Nephron (organoid): ENCODE measurements at regions not wholly inside any gene's neighbourhood (a gene's known extent, or its start where the extent isn't known, plus 50 kb on each side); places are given as distances from the start of the nearest gene placed in this dataset.

Source experiments
- H3K27ac Mint-ChIP-seq, 3 experiments: 2 replicates each; pipeline ENCODE4 v1.8.0; 2020; ENCODE audit warnings: mixed read lengths in 3 of 3, mild to moderate bottlenecking in 2 of 3, moderate library complexity in 1 of 3
- H3K27me3 Mint-ChIP-seq: 2 replicates; pipeline ENCODE4 v1.8.0; 2021; ENCODE audit warnings: low read depth, mild to moderate bottlenecking, moderate library complexity, mixed read lengths
- H3K36me3 Mint-ChIP-seq: 2 replicates; pipeline ENCODE4 v1.8.0; 2020; ENCODE audit warnings: low read depth, mixed read lengths
- H3K4me1 Mint-ChIP-seq: 2 replicates; pipeline ENCODE4 v1.8.0; 2020; ENCODE audit warnings: mixed read lengths
- H3K4me3 Mint-ChIP-seq, 3 experiments: 2 replicates each; pipeline ENCODE4 v1.8.0; 2020; ENCODE audit warnings: mild to moderate bottlenecking in 3 of 3, mixed read lengths in 3 of 3, moderate library complexity in 2 of 3
- H3K9me3 Mint-ChIP-seq: 2 replicates; pipeline ENCODE4 v1.8.0; 2020; ENCODE audit warnings: mixed read lengths
- TF ChIP-seq, protein P1 (sequence below), 3 experiments: fragments of 200-600 bp; sonication (generic); IDR thresholded peaks; one replicate each; pipeline ENCODE4 v1.5.0; 2021; ENCODE audit warnings: antibody characterized with exemption in 3 of 3; ENCODE audit not compliant: unreplicated experiment in 3 of 3

GRCh38 chr6:166725571-166725970 lies 98.5 kb upstream of the RPS6KA2 start:
- TF ChIP-seq, protein P1, sequence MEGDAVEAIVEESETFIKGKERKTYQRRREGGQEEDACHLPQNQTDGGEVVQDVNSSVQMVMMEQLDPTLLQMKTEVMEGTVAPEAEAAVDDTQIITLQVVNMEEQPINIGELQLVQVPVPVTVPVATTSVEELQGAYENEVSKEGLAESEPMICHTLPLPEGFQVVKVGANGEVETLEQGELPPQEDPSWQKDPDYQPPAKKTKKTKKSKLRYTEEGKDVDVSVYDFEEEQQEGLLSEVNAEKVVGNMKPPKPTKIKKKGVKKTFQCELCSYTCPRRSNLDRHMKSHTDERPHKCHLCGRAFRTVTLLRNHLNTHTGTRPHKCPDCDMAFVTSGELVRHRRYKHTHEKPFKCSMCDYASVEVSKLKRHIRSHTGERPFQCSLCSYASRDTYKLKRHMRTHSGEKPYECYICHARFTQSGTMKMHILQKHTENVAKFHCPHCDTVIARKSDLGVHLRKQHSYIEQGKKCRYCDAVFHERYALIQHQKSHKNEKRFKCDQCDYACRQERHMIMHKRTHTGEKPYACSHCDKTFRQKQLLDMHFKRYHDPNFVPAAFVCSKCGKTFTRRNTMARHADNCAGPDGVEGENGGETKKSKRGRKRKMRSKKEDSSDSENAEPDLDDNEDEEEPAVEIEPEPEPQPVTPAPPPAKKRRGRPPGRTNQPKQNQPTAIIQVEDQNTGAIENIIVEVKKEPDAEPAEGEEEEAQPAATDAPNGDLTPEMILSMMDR (IDR thresholded peaks at IDR 0.05; ENCODE audit: unreplicated experiment in 3 of 3), result no peak
- peaks cover 7% of the 10 kb centered on the region for H3K4me1 Mint-ChIP-seq
- H3K4me3 Mint-ChIP-seq, result no peak overlapping the region
- H3K27ac Mint-ChIP-seq, result no peak overlapping the region
- H3K36me3 Mint-ChIP-seq, result no peaks in the 10 kb centered on the region
- no peaks in the 10 kb centered on the region for H3K9me3 Mint-ChIP-seq
- peaks cover 35% of the 10 kb centered on the region for H3K27me3 Mint-ChIP-seq

GRCh38 chr6:166724576-166724975 lies 97.5 kb upstream of the RPS6KA2 start:
- Mint-ChIP-seq H3K27ac (no peak overlapping the region), H3K27me3 (peaks cover 30% of the 10 kb centered on the region), H3K4me3 (no peak overlapping the region)

GRCh38 chr6:166722785-166723184 lies 95.7 kb upstream of the RPS6KA2 start:
- H3K4me1 Mint-ChIP-seq, result peaks cover 7% of the 10 kb centered on the region

More at GRCh38 chr6:166724576-166724975, 97.5 kb upstream of the RPS6KA2 start:
- peaks cover 7% of the 10 kb centered on the region for H3K4me1 Mint-ChIP-seq
- no peaks in the 10 kb centered on the region for H3K36me3 Mint-ChIP-seq
- no peaks in the 10 kb centered on the region for H3K9me3 Mint-ChIP-seq
- TF ChIP-seq, protein P1 (IDR thresholded peaks at IDR 0.05; ENCODE audit: unreplicated experiment in 3 of 3), result no peak

GRCh38 chr6:166721576-166721975 lies 94.5 kb upstream of the RPS6KA2 start:
- Mint-ChIP-seq H3K9me3 (no peaks in the 10 kb centered on the region), H3K27me3 (peaks cover 18% of the 10 kb centered on the region), H3K4me1 (peaks cover 7% of the 10 kb centered on the region), H3K27ac (no peak overlapping the region), H3K36me3 (no peaks in the 10 kb centered on the region), H3K4me3 (no peak overlapping the region)
- TF ChIP-seq, protein P1 (IDR thresholded peaks at IDR 0.05; ENCODE audit: unreplicated experiment in 3 of 3), result no peak

More at GRCh38 chr6:166722785-166723184, 95.7 kb upstream of the RPS6KA2 start:
- no peak overlapping the region for H3K4me3 Mint-ChIP-seq
- H3K9me3 Mint-ChIP-seq, result no peaks in the 10 kb centered on the region
- H3K27me3 Mint-ChIP-seq, result peaks cover 14% of the 10 kb centered on the region
- H3K27ac Mint-ChIP-seq, result no peak overlapping the region
- no peaks in the 10 kb centered on the region for H3K36me3 Mint-ChIP-seq
- TF ChIP-seq, protein P1 (IDR thresholded peaks at IDR 0.05; ENCODE audit: unreplicated experiment in 3 of 3), result no peak

- TF ChIP-seq, protein P1 (IDR thresholded peaks at IDR 0.05; ENCODE audit: unreplicated experiment in 3 of 3), result no peak
- Mint-ChIP-seq H3K4me3 (no peak overlapping the region), H3K36me3 (no peaks in the 10 kb centered on the region), H3K9me3 (no peaks in the 10 kb centered on the region), H3K4me1 (peaks cover 7% of the 10 kb centered on the region), H3K27me3 (peaks cover 22% of the 10 kb centered on the region), H3K27ac (no peak overlapping the region)
Observed at GRCh38 chr6:166720856-166721255, 93.8 kb upstream of the RPS6KA2 start.

GRCh38 chr6:166719019-166719418 lies 92.0 kb upstream of the RPS6KA2 start:
- Mint-ChIP-seq H3K27ac (no peak overlapping the region), H3K36me3 (no peaks in the 10 kb centered on the region), H3K4me3 (no peak overlapping the region), H3K4me1 (peaks cover 10% of the 10 kb centered on the region), H3K27me3 (peaks cover 22% of the 10 kb centered on the region), H3K9me3 (no peaks in the 10 kb centered on the region)
- TF ChIP-seq, protein P1 (IDR thresholded peaks at IDR 0.05; ENCODE audit: unreplicated experiment in 3 of 3), result no peak
